Activated naive CD4-positive, alpha-beta T cell treated with anti-CD3 and anti-CD28 coated beads, Interleukin-2, amount 50 U/mL, for 24 hours (primary cell): ENCODE measurements at regions not wholly inside any gene's neighbourhood (a gene's known extent, or its start where the extent isn't known, plus 50 kb on each side); places are given as distances from the start of the nearest gene placed in this dataset.
A peak's percentile ranks its signal among the peaks of the same experiment; 100 is the strongest.
"Not testable (repeated sequence)": the region's sequence is repeated elsewhere in the genome, so short reads cannot be mapped to it uniquely, and the experiment has no call there.

Experiments
- H3K27ac Mint-ChIP-seq: one replicate; pipeline ENCODE4 v1.8.0; 2021; ENCODE audit warnings: mild to moderate bottlenecking, mixed read lengths
- H3K27me3 Mint-ChIP-seq: one replicate; pipeline ENCODE4 v1.8.0; 2021; ENCODE audit warnings: mixed read lengths
- H3K36me3 Mint-ChIP-seq: one replicate; pipeline ENCODE4 v1.8.0; 2021; ENCODE audit warnings: mixed read lengths
- H3K4me1 Mint-ChIP-seq: one replicate; pipeline ENCODE4 v1.8.0; 2021; ENCODE audit warnings: mixed read lengths
- H3K4me3 Mint-ChIP-seq: one replicate; pipeline ENCODE4 v1.8.0; 2021; ENCODE audit warnings: mild to moderate bottlenecking, mixed read lengths
- H3K9me3 Mint-ChIP-seq: one replicate; pipeline ENCODE4 v1.8.0; 2021; ENCODE audit warnings: mixed read lengths

- no peaks in the 10 kb centered on the region for H3K27me3 Mint-ChIP-seq
- peak overlapping the region; percentile 99 for H3K27ac Mint-ChIP-seq
- peak overlapping the region; percentile 89 for H3K4me3 Mint-ChIP-seq
- H3K9me3 Mint-ChIP-seq, result peaks cover 4% of the 10 kb centered on the region
- peaks cover 7% of the 10 kb centered on the region for H3K36me3 Mint-ChIP-seq
- H3K4me1 Mint-ChIP-seq, result peaks cover 87% of the 10 kb centered on the region
Observed at GRCh38 chr2:195533771-195534642, 123.0 kb upstream of the SLC39A10 start.

- H3K4me1 Mint-ChIP-seq, result peaks cover 74% of the 10 kb centered on the region
- H3K36me3 Mint-ChIP-seq, result peaks cover 2% of the 10 kb centered on the region
- peak overlapping the region; percentile 89 for H3K4me3 Mint-ChIP-seq
- no peaks in the 10 kb centered on the region for H3K27me3 Mint-ChIP-seq
- no peaks in the 10 kb centered on the region for H3K9me3 Mint-ChIP-seq
- peak overlapping the region; percentile 99 for H3K27ac Mint-ChIP-seq
Observed at GRCh38 chr2:195532628-195533271, 124.3 kb upstream of the SLC39A10 start.

- Mint-ChIP-seq H3K27ac (peak overlapping the region; percentile 99), H3K4me1 (peaks cover 69% of the 10 kb centered on the region), H3K27me3 (no peaks in the 10 kb centered on the region), H3K36me3 (peaks cover 2% of the 10 kb centered on the region), H3K9me3 (no peaks in the 10 kb centered on the region), H3K4me3 (peak overlapping the region; percentile 89)
Observed at GRCh38 chr2:195532255-195532627, 124.8 kb upstream of the SLC39A10 start.

- Mint-ChIP-seq H3K4me3 (peak overlapping the region; percentile 89), H3K4me1 (peaks cover 64% of the 10 kb centered on the region), H3K9me3 (no peaks in the 10 kb centered on the region), H3K36me3 (peaks cover 2% of the 10 kb centered on the region), H3K27ac (peak overlapping the region; percentile 99), H3K27me3 (no peaks in the 10 kb centered on the region)
Observed at GRCh38 chr2:195531754-195532153, 125.3 kb upstream of the SLC39A10 start.

- not testable (repeated sequence) for H3K36me3 Mint-ChIP-seq, H3K9me3 Mint-ChIP-seq, H3K4me3 Mint-ChIP-seq, H3K27me3 Mint-ChIP-seq, H3K27ac Mint-ChIP-seq
- peaks cover 29% of the 10 kb centered on the region for H3K4me1 Mint-ChIP-seq
Observed at GRCh38 chr2:195523242-195523641, 133.8 kb upstream of the SLC39A10 start.

- peaks cover 10% of the 10 kb centered on the region for H3K36me3 Mint-ChIP-seq
- peaks cover 31% of the 10 kb centered on the region for H3K4me1 Mint-ChIP-seq
- no peak overlapping the region for H3K4me3 Mint-ChIP-seq
- no peak overlapping the region for H3K27ac Mint-ChIP-seq
- H3K27me3 Mint-ChIP-seq, result no peaks in the 10 kb centered on the region
- peaks cover 6% of the 10 kb centered on the region for H3K9me3 Mint-ChIP-seq
Observed at GRCh38 chr2:195521589-195521988, 135.4 kb upstream of the SLC39A10 start.

GRCh38 chr2:195520671-195521155, 136.3 kb upstream of the SLC39A10 start:
- no peak overlapping the region for H3K27ac Mint-ChIP-seq
- H3K4me3 Mint-ChIP-seq, result no peak overlapping the region
- no peaks in the 10 kb centered on the region for H3K27me3 Mint-ChIP-seq
- peaks cover 2% of the 10 kb centered on the region for H3K9me3 Mint-ChIP-seq
- peaks cover 34% of the 10 kb centered on the region for H3K4me1 Mint-ChIP-seq
- H3K36me3 Mint-ChIP-seq, result peaks cover 5% of the 10 kb centered on the region

- no peaks in the 10 kb centered on the region for H3K27me3 Mint-ChIP-seq
- peaks cover 9% of the 10 kb centered on the region for H3K4me1 Mint-ChIP-seq
- H3K4me3 Mint-ChIP-seq, result no peak overlapping the region
- no peak overlapping the region for H3K27ac Mint-ChIP-seq
- H3K9me3 Mint-ChIP-seq, result peaks cover 1% of the 10 kb centered on the region
- no peaks in the 10 kb centered on the region for H3K36me3 Mint-ChIP-seq
Observed at GRCh38 chr2:195515551-195515950, 141.5 kb upstream of the SLC39A10 start.

GRCh38 chr2:195514365-195514764, 142.7 kb upstream of the SLC39A10 start:
- Mint-ChIP-seq H3K36me3 (no peaks in the 10 kb centered on the region), H3K27ac (no peak overlapping the region), H3K4me1 (peaks cover 18% of the 10 kb centered on the region), H3K9me3 (peaks cover 5% of the 10 kb centered on the region), H3K4me3 (no peak overlapping the region), H3K27me3 (no peaks in the 10 kb centered on the region)

GRCh38 chr2:195513119-195513518, 143.9 kb upstream of the SLC39A10 start:
- Mint-ChIP-seq H3K36me3 (no peaks in the 10 kb centered on the region), H3K27ac (no peak overlapping the region), H3K4me3 (no peak overlapping the region), H3K4me1 (peaks cover 19% of the 10 kb centered on the region), H3K27me3 (no peaks in the 10 kb centered on the region), H3K9me3 (peaks cover 5% of the 10 kb centered on the region)

- H3K4me1 Mint-ChIP-seq, result peaks cover 15% of the 10 kb centered on the region
- H3K9me3 Mint-ChIP-seq, result peaks cover 12% of the 10 kb centered on the region
- H3K27ac Mint-ChIP-seq, result no peak overlapping the region
- H3K4me3 Mint-ChIP-seq, result no peak overlapping the region
- H3K36me3 Mint-ChIP-seq, result peaks cover 1% of the 10 kb centered on the region
- H3K27me3 Mint-ChIP-seq, result no peaks in the 10 kb centered on the region
Observed at GRCh38 chr2:195509551-195509950, 147.5 kb upstream of the SLC39A10 start.

GRCh38 chr2:195508139-195508455, 148.9 kb upstream of the SLC39A10 start:
- H3K4me1 Mint-ChIP-seq, result peaks cover 17% of the 10 kb centered on the region
- peaks cover 12% of the 10 kb centered on the region for H3K9me3 Mint-ChIP-seq
- H3K36me3 Mint-ChIP-seq, result peaks cover 1% of the 10 kb centered on the region
- no peak overlapping the region for H3K4me3 Mint-ChIP-seq
- H3K27me3 Mint-ChIP-seq, result no peaks in the 10 kb centered on the region
- H3K27ac Mint-ChIP-seq, result no peak overlapping the region

- H3K27ac Mint-ChIP-seq, result no peak overlapping the region
- H3K4me1 Mint-ChIP-seq, result peaks cover 21% of the 10 kb centered on the region
- peaks cover 1% of the 10 kb centered on the region for H3K36me3 Mint-ChIP-seq
- H3K4me3 Mint-ChIP-seq, result no peak overlapping the region
- H3K9me3 Mint-ChIP-seq, result peaks cover 12% of the 10 kb centered on the region
- no peaks in the 10 kb centered on the region for H3K27me3 Mint-ChIP-seq
Observed at GRCh38 chr2:195507447-195508138, 149.4 kb upstream of the SLC39A10 start.

- no peak overlapping the region for H3K27ac Mint-ChIP-seq
- H3K4me3 Mint-ChIP-seq, result no peak overlapping the region
- H3K27me3 Mint-ChIP-seq, result no peaks in the 10 kb centered on the region
- H3K36me3 Mint-ChIP-seq, result peaks cover 1% of the 10 kb centered on the region
- H3K4me1 Mint-ChIP-seq, result peaks cover 32% of the 10 kb centered on the region
- peaks cover 12% of the 10 kb centered on the region for H3K9me3 Mint-ChIP-seq
Observed at GRCh38 chr2:195505701-195506100, 151.3 kb upstream of the SLC39A10 start.

GRCh38 chr2:195503208-195503607, 153.8 kb upstream of the SLC39A10 start:
- Mint-ChIP-seq H3K4me3 (no peak overlapping the region), H3K4me1 (peaks cover 42% of the 10 kb centered on the region), H3K36me3 (peaks cover 4% of the 10 kb centered on the region), H3K9me3 (peaks cover 7% of the 10 kb centered on the region), H3K27me3 (no peaks in the 10 kb centered on the region), H3K27ac (peak overlapping the region; percentile 72)

- Mint-ChIP-seq H3K4me1 (peaks cover 52% of the 10 kb centered on the region), H3K36me3 (peaks cover 2% of the 10 kb centered on the region), H3K9me3 (peaks cover under 1% of the 10 kb centered on the region), H3K4me3 (no peak overlapping the region), H3K27me3 (no peaks in the 10 kb centered on the region), H3K27ac (no peak overlapping the region)
Observed at GRCh38 chr2:195501746-195502145, 155.3 kb upstream of the SLC39A10 start.
